MG63 (cell line): ENCODE measurements at regions not wholly inside any gene's neighbourhood (a gene's known extent, or its start where the extent isn't known, plus 50 kb on each side); places are given as distances from the start of the nearest gene placed in this dataset.

Source experiments
- DNase-seq: peaks from one replicate; pipeline ENCODE4 v3.0.0-alpha.2; 2020
- H3K27me3 ChIP-seq: fragments of 250-450 bp; sonication (Bioruptor Pico); 2 replicates; pipeline ENCODE4 v1.5.1; 2020; ENCODE audit warnings: mild to moderate bottlenecking, moderate library complexity
- H3K36me3 ChIP-seq: fragments of 250-450 bp; sonication (Bioruptor Pico); 2 replicates; pipeline ENCODE4 v1.5.1; 2020; ENCODE audit warnings: mild to moderate bottlenecking, moderate library complexity
- H3K4me3 ChIP-seq: fragments of 250-450 bp; sonication (Bioruptor Pico); 2 replicates; pipeline ENCODE4 v1.5.1; 2020; ENCODE audit warnings: mild to moderate bottlenecking, moderate library complexity
- H3K9me3 ChIP-seq: fragments of 250-450 bp; sonication (Bioruptor Pico); 2 replicates; pipeline ENCODE4 v1.5.1; 2020; ENCODE audit warnings: mild to moderate bottlenecking, moderate library complexity

GRCh38 chr5:125508225-125508624 is 761.8 kb upstream of the ZNF608 start:
- Histone ChIP-seq H3K4me3 (no peak overlapping the region), H3K36me3 (no peaks in the 10 kb centered on the region), H3K27me3 (no peaks in the 10 kb centered on the region), H3K9me3 (no peaks in the 10 kb centered on the region)
- no peak for DNase-seq

DNA sequence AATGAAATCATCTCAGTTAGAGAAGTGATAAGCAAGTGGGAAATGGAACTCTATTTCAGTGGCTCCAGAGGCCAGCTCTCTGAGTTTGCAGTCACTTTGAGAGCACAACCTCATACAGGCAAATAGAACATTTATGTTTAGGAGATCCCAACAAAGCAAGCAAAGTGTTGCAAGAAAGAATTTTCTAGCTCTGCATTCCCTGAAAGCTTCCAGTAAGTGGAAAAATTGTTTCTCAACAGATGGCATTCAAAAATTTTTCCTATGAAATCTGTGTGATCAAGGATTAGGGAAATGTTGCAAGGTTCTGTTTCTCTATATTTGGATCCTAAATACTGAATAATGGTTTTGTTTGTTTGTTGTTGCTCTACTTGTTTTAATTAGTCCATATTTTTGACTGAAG is 764.2 kb upstream of the ZNF608 start:
- Histone ChIP-seq H3K9me3 (no peaks in the 10 kb centered on the region), H3K4me3 (no peak overlapping the region), H3K27me3 (no peaks in the 10 kb centered on the region), H3K36me3 (no peaks in the 10 kb centered on the region)
- DNase-seq = no peak

GRCh38 chr5:125517973-125518550 is 771.6 kb upstream of the ZNF608 start:
- Histone ChIP-seq H3K4me3 (no peak overlapping the region), H3K36me3 (no peaks in the 10 kb centered on the region), H3K27me3 (no peaks in the 10 kb centered on the region), H3K9me3 (peaks cover 2% of the 10 kb centered on the region; the same call in 1 of the 2 replicates)
- no peak for DNase-seq

GRCh38 chr5:125521289-125521688 is 774.9 kb upstream of the ZNF608 start:
- H3K9me3 ChIP-seq = peaks cover 2% of the 10 kb centered on the region; the same call in 1 of the 2 replicates
- no peak overlapping the region for H3K4me3 ChIP-seq
- H3K27me3 ChIP-seq = no peaks in the 10 kb centered on the region
- H3K36me3 ChIP-seq = no peaks in the 10 kb centered on the region
- DNase-seq = no peak

DNA sequence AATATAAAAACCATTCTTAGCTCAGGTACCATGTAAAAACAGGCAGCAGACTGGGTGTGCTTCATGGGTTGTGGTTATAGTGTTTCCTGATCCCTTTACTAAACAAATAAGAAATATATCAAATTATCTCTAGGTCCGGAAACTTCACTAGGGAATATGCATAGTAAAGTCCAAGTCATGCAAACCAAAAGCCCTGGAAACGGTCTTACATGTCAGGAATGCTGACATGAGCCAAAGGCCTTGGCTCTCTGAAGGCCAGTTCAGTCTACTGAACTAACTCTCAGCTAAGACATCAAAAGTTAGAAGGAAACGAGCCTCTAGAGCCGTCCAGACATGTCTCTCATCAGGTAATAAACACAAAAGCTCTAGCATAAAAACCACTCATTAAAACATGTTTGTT is 778.9 kb upstream of the ZNF608 start:
- no peaks in the 10 kb centered on the region for H3K36me3 ChIP-seq
- no peaks in the 10 kb centered on the region for H3K9me3 ChIP-seq
- no peak overlapping the region for H3K4me3 ChIP-seq
- H3K27me3 ChIP-seq = no peaks in the 10 kb centered on the region
- DNase-seq = peak; percentile 23

DNA sequence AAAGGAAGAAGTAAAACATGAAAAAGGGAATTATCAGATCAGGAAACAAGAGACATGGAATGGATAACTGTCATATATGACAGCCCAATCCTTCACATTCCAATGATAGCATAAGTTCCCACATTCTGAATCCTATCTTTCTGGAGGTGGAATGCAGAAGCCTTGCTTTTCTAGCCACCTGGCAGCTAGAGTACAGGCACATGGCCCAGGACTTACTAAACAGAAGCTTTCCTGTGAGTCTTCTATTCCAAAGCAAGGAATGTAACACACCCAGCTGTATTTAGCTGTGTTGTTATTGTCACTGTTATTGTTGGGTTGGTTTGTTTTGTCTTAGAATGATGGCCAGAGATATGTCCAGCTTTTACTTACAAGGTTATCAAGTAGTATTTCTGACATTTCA is 780.5 kb upstream of the ZNF608 start:
- Histone ChIP-seq H3K27me3 (no peaks in the 10 kb centered on the region), H3K9me3 (no peaks in the 10 kb centered on the region), H3K36me3 (no peaks in the 10 kb centered on the region), H3K4me3 (no peak overlapping the region)
- DNase-seq = peak; percentile 61

GRCh38 chr5:125528881-125529280 is 782.4 kb upstream of the ZNF608 start:
- H3K9me3 ChIP-seq = no peaks in the 10 kb centered on the region
- no peak overlapping the region for H3K4me3 ChIP-seq
- DNase-seq = no peak
- no peaks in the 10 kb centered on the region for H3K36me3 ChIP-seq
- H3K27me3 ChIP-seq = no peaks in the 10 kb centered on the region

- H3K9me3 ChIP-seq = no peaks in the 10 kb centered on the region
- H3K27me3 ChIP-seq = no peaks in the 10 kb centered on the region
- no peak overlapping the region for H3K4me3 ChIP-seq
- no peak for DNase-seq
- H3K36me3 ChIP-seq = no peaks in the 10 kb centered on the region
Measured at GRCh38 chr5:125530833-125531615, 784.6 kb upstream of the ZNF608 start.

DNA sequence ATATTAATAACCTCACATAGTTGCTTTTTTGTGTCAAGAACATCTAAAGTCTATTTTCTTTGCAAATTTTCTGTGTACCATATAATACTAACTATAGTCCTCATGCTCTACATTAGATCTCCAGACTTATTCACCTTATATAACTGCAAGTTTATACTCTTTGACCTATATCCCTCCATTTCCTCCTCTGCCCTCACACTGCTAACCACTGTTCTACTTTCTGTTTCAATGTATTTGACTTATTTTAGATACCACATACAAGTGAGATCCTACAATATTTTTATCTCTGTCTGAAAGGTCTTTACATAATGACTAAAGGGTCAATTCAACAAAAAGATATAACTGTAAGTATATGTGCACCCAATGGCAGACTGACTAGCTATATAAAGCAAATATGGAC is 789.7 kb upstream of the ZNF608 start:
- Histone ChIP-seq H3K36me3 (no peaks in the 10 kb centered on the region), H3K27me3 (no peaks in the 10 kb centered on the region), H3K9me3 (peaks cover 10% of the 10 kb centered on the region), H3K4me3 (no peak overlapping the region)
- no peak for DNase-seq

DNA sequence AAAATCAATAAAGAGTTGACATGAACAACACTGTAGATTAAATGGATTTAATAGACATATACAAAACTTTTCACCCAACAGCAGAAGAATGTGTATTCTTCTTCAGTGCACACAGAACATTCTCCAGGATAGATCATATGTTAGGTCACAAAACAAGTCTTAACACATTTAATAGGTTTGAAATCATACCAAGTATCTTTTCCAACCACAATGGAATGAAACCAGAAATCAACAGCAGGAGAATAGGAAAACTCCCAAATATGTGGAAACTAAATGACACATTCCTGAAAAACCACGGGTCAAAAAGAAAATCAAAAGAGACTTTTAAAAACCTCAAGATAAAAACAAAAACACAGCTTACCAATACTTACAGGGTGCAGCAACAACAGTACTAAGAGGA is 790.1 kb upstream of the ZNF608 start:
- Histone ChIP-seq H3K4me3 (no peak overlapping the region), H3K36me3 (no peaks in the 10 kb centered on the region), H3K9me3 (peaks cover 10% of the 10 kb centered on the region), H3K27me3 (no peaks in the 10 kb centered on the region)
- DNase-seq = no peak

DNA sequence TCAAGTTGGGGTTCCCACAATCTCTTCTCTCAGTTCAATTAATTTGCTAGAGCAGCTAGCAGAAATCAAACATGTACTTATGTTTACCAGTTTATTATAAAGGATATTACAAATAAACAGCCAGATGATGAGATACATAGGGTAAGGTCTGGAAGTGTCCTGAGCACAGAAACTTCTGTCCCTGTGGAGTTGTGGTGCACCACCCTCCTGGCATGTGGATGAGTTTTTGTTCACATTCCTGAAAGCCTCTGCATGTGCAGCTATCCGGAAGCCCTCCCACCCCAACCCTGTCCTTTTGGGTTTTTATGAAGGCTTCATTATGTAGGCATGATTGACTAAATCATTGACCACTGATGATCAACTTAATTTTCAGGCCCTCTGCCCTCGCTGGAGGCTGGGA is 791.2 kb upstream of the ZNF608 start:
- H3K9me3 ChIP-seq = peaks cover 10% of the 10 kb centered on the region
- H3K4me3 ChIP-seq = no peak overlapping the region
- no peak for DNase-seq
- no peaks in the 10 kb centered on the region for H3K36me3 ChIP-seq
- no peaks in the 10 kb centered on the region for H3K27me3 ChIP-seq

DNA sequence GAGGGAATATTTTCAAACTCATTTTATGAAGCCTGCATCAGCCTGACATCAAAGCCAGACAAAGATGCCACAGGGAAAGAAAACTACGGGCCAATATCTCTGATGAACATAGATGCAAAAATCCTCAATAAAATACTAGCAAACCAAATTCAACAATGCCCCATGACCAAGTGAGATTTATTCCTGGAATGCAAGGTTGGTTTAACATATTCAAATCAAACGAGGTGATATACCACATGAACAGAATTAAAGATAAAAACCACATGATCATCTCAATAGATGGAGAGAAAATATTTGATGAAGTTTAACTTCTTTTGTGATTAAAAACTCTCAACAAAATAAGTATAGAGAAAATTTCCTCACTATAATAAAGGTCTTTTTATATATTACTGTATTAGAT is 792.0 kb upstream of the ZNF608 start:
- Histone ChIP-seq H3K9me3 (peaks cover 10% of the 10 kb centered on the region), H3K27me3 (no peaks in the 10 kb centered on the region), H3K4me3 (no peak overlapping the region), H3K36me3 (no peaks in the 10 kb centered on the region)
- no peak for DNase-seq

GRCh38 chr5:125541085-125541484 is 794.6 kb upstream of the ZNF608 start:
- Histone ChIP-seq H3K36me3 (no peaks in the 10 kb centered on the region), H3K27me3 (no peaks in the 10 kb centered on the region), H3K9me3 (peaks cover 10% of the 10 kb centered on the region), H3K4me3 (no peak overlapping the region)
- no peak for DNase-seq

- no peaks in the 10 kb centered on the region for H3K9me3 ChIP-seq
- H3K4me3 ChIP-seq = no peak overlapping the region
- no peak for DNase-seq
- H3K36me3 ChIP-seq = no peaks in the 10 kb centered on the region
- no peaks in the 10 kb centered on the region for H3K27me3 ChIP-seq
Measured at GRCh38 chr5:125549322-125549911, 803.0 kb upstream of the ZNF608 start.

- H3K9me3 ChIP-seq = no peaks in the 10 kb centered on the region
- DNase-seq = peak; percentile 16
- no peaks in the 10 kb centered on the region for H3K27me3 ChIP-seq
- no peak overlapping the region for H3K4me3 ChIP-seq
- no peaks in the 10 kb centered on the region for H3K36me3 ChIP-seq
Measured at GRCh38 chr5:125550274-125550673, 803.8 kb upstream of the ZNF608 start.

DNA sequence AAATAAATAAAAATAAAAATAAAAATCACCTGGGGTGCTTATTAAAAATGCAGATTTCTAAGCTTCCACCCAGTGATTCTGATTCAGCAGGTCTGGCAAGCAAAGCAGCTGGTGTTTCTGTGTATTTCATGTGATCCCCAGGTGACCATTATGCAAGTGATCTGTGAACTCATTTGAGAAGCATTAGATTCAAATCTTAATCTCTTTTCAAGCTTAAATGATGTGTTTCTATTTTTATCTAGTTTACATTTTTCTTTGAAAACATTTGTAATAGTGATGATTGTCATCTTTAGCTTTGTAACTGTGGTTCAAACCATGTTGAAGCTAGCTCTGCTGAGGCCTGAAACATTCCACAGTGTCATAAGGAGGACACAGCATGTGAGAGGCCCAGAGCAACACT is 804.8 kb upstream of the ZNF608 start:
- no peak for DNase-seq
- no peaks in the 10 kb centered on the region for H3K27me3 ChIP-seq
- H3K36me3 ChIP-seq = no peaks in the 10 kb centered on the region
- H3K9me3 ChIP-seq = no peaks in the 10 kb centered on the region
- H3K4me3 ChIP-seq = no peak overlapping the region

DNA sequence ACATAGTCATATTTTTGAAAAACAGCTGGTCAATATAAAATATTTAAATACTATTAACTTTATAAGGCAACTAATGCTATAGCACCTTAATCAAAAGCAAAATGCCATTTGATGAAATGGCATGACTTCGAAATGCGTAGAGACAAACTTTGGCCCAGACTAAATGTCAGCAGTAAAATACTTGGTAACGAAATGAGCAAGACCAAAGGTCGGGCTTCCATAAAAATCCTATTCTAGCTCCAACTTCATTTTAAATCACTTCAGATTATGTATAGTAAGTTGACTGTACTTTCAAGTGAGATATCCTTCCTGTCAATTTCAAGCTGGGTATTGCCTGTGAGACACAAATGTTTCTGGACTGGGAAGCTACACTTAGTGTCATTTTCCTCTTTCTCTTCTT is 805.4 kb upstream of the ZNF608 start:
- H3K4me3 ChIP-seq = no peak overlapping the region
- no peaks in the 10 kb centered on the region for H3K27me3 ChIP-seq
- DNase-seq = no peak
- no peaks in the 10 kb centered on the region for H3K36me3 ChIP-seq
- no peaks in the 10 kb centered on the region for H3K9me3 ChIP-seq

DNA sequence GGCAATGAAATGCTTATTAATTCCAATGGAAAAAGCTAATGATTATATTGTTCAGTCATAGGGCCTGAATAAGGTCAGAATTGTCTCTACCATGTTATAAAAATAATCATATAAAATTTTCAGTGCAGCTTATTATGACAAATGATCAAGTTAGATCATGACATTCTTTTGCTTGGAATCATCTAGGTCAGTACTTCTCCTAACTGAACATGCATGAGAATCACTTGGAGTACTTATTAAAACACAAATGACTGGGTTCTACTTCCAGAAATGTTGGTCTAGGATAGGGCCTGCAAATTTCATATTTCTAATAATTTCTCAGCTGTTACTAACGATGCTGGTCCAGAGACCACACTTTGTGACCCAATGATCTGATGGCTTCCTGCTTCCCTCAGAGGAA is 806.0 kb upstream of the ZNF608 start:
- no peak overlapping the region for H3K4me3 ChIP-seq
- H3K27me3 ChIP-seq = no peaks in the 10 kb centered on the region
- no peaks in the 10 kb centered on the region for H3K9me3 ChIP-seq
- DNase-seq = no peak
- H3K36me3 ChIP-seq = no peaks in the 10 kb centered on the region
